Right lobe of liver (tissue), 6 donors: ENCODE measurements at regions not wholly inside any gene's neighbourhood (a gene's known extent, or its start where the extent isn't known, plus 50 kb on each side); places are given as distances from the start of the nearest gene placed in this dataset.
A peak's percentile ranks its signal among the peaks of the same experiment; 100 is the strongest.

Experiments used
- ATAC-seq, 4 donors: fragments of 200-7000 bp; cut with Tn5 transposase; one replicate each; pipeline ENCODE4 v1.9.1; 2020; ENCODE audit warnings: mild to moderate bottlenecking in 4 of 4, moderate library complexity in 4 of 4
- DNase-seq, 3 donors: peaks; one replicate each; pipeline ENCODE4 v3.0.0-alpha.2; 2020
- H3K27ac ChIP-seq, 3 donors: fragments of 200-600 bp; one replicate each; pipeline ENCODE4 v1.8.0; 2022
- H3K27me3 ChIP-seq, 2 donors: fragments of 200-600 bp; one replicate each; pipeline ENCODE4 v1.8.0; 2022
- H3K36me3 ChIP-seq, 4 donors: fragments of 200-600 bp; sonication (generic) in 1 of 4; one replicate each; pipeline versions ENCODE4 v1.5.1 to v1.8.0; 2017 to 2022; ENCODE audit warnings: control low read depth in 1 of 4
- H3K4me1 ChIP-seq, 4 donors: fragments of 200-600 bp; sonication (generic) in 1 of 4; one replicate each; pipeline versions ENCODE4 v1.5.1 to v1.8.0; 2017 to 2022; ENCODE audit warnings: control low read depth in 1 of 4
- H3K4me3 ChIP-seq, 3 donors: fragments of 200-600 bp; one replicate each; pipeline ENCODE4 v1.8.0; 2022
- H3K9me3 ChIP-seq, 4 donors: fragments of 200-600 bp; sonication (generic) in 1 of 4; one replicate each; pipeline versions ENCODE4 v1.5.1 to v1.8.0; 2017 to 2022; ENCODE audit warnings: control low read depth in 1 of 4
- POLR2A ChIP-seq: fragments of 450-650 bp; IDR thresholded peaks from one replicate; pipeline ENCODE4 v1.6.1; 2017; ENCODE audit warnings: antibody characterized with exemption, mild to moderate bottlenecking
- WGBS: methylation state at CpG from one replicate; pipeline ENCODE4 v1.1.6; 2018; ENCODE audit warnings: low coverage, low lambda C conversion rate; ENCODE audit not compliant: insufficient coverage; ENCODE audit errors: missing lambda C conversion rate; 5-methylcytosine and 5-hydroxymethylcytosine counted together
- intact Hi-C, 2 donors: fragments of 100-400 bp; cut with DNase I; formaldehyde crosslinking; loops; one replicate each; pipeline versions ENCODE4 v1.11.2 to v1.14.1; 2022
- TF ChIP-seq, protein P1 (sequence below), 4 donors: fragments of 200-600 bp in 3 of 4; fragments of 450-650 bp in 1 of 4; IDR thresholded peaks; one replicate each; pipeline versions ENCODE4 v1.5.1 to v1.8.0; 2016 to 2022; ENCODE audit warnings: antibody characterized with exemption in 4 of 4, mild to moderate bottlenecking in 2 of 4
- donor health status: DM: no; HTN: yes; CAD: no.
- donor health status: DM: no; HTN: no; CAD: no.
- donor health status: DM: no; HTN: no; CAD: no.
- donor health status: DM: no; HTN: yes; CAD: no.
- donor health status: DM: no; HTN: yes; CAD: no.

DNA sequence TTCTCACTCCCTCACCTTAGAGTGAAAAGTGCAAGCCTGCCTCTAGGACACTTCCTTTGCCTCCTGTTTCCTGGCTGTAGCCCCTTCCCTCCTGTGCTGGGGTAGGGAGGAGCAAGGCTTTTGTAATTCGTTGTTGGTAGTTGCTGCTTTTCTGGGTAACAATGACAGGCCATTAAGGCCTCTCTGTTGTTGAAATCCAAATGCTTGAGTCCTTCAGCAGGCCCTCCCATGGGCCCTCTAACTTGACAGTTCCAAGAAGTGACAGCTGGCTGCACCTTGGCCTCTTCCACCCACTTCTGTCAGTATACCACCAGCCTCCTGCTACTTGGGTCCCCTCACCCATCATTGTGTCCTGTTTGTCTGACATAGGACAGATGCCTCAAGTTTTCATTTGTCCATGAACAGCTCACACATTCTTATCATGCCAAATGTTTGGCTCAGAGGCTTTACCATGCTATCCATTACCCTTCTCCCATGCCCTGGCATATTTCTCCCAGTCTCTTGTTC is 103.7 kb upstream of the PDE3A start:
- intact Hi-C loops = no loop called here
- 27% methylated on average over 1 of the region's 1 CpG for WGBS
- Histone ChIP-seq H3K27ac (no peak overlapping the region), H3K27me3 (no peaks in the 10 kb centered on the region), H3K4me1 (no peaks in the 10 kb centered on the region), H3K36me3 (no peaks in the 10 kb centered on the region), H3K4me3 (no peak overlapping the region), H3K9me3 (no peaks in the 10 kb centered on the region)
- ATAC-seq (no peak), DNase-seq (no peak)
- TF ChIP-seq, protein P1, sequence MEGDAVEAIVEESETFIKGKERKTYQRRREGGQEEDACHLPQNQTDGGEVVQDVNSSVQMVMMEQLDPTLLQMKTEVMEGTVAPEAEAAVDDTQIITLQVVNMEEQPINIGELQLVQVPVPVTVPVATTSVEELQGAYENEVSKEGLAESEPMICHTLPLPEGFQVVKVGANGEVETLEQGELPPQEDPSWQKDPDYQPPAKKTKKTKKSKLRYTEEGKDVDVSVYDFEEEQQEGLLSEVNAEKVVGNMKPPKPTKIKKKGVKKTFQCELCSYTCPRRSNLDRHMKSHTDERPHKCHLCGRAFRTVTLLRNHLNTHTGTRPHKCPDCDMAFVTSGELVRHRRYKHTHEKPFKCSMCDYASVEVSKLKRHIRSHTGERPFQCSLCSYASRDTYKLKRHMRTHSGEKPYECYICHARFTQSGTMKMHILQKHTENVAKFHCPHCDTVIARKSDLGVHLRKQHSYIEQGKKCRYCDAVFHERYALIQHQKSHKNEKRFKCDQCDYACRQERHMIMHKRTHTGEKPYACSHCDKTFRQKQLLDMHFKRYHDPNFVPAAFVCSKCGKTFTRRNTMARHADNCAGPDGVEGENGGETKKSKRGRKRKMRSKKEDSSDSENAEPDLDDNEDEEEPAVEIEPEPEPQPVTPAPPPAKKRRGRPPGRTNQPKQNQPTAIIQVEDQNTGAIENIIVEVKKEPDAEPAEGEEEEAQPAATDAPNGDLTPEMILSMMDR (IDR thresholded peaks at IDR 0.05) = no peak
- no peak for TF ChIP-seq POLR2A

DNA sequence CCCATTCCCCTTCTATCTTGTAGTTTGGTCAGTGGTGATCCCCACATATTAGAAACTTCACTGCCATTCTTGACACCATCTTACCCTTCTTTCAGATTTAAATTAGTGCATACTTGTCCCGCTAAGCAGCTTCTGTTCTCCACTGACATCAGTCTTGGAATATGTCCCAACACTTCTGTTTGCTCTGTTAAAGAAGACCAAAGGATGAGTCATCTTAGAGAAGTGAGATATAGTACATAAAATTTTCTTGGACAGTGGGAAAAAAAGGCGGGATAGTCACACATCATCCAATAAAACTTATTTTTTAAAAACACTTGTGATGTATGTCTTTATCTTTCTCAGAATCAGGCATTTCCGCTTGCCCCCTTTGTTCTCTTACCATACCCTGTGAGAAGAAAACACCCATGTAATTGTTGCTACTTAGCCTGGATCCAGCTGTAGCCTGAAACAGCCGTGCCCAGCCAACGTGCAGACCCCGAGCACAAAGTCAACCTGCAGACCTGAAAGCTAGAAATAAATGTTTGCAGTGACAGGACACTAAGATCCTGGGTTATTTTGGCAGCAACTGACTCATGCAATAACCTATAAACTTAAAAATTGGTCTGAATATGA is 100.1 kb upstream of the PDE3A start:
- H3K4me1 ChIP-seq = no peaks in the 10 kb centered on the region
- no peaks in the 10 kb centered on the region for H3K9me3 ChIP-seq
- H3K27me3 ChIP-seq = no peaks in the 10 kb centered on the region
- ATAC-seq (no peak), DNase-seq (no peak)
- no peak for TF ChIP-seq POLR2A
- no peaks in the 10 kb centered on the region for H3K36me3 ChIP-seq
- WGBS = 77% methylated on average over 6 of the region's 6 CpGs
- no peak overlapping the region for H3K27ac ChIP-seq
- intact Hi-C loops = no loop called here
- H3K4me3 ChIP-seq = no peak overlapping the region

DNA sequence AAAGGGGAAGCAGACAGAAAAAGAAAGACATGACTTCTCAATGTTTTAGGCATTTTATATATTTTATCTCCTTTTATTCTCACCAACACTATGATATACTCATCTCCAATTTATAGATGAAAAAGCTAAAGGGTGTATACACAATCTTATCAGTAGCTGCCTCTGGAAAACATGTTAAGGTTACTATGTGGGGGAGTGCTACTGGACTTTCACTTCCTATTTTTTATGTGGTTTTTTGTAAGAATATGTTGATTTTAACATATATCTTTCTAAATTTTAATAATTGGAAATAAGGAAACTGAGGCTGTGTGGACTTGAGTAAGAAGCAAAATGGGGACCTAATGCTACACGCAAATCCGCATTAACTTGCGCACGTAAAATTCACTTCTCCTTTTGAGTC is 99.6 kb upstream of the PDE3A start:
- no peaks in the 10 kb centered on the region for H3K27me3 ChIP-seq
- H3K27ac ChIP-seq = no peak overlapping the region
- no peaks in the 10 kb centered on the region for H3K9me3 ChIP-seq
- no peaks in the 10 kb centered on the region for H3K36me3 ChIP-seq
- DNase-seq (no peak), ATAC-seq (no peak)
- intact Hi-C loops = no loop called here
- no peak for TF ChIP-seq POLR2A
- TF ChIP-seq, protein P1 (IDR thresholded peaks at IDR 0.05) = no peak
- no peaks in the 10 kb centered on the region for H3K4me1 ChIP-seq
- no peak overlapping the region for H3K4me3 ChIP-seq
- 91% methylated on average over 4 of the region's 4 CpGs for WGBS

DNA sequence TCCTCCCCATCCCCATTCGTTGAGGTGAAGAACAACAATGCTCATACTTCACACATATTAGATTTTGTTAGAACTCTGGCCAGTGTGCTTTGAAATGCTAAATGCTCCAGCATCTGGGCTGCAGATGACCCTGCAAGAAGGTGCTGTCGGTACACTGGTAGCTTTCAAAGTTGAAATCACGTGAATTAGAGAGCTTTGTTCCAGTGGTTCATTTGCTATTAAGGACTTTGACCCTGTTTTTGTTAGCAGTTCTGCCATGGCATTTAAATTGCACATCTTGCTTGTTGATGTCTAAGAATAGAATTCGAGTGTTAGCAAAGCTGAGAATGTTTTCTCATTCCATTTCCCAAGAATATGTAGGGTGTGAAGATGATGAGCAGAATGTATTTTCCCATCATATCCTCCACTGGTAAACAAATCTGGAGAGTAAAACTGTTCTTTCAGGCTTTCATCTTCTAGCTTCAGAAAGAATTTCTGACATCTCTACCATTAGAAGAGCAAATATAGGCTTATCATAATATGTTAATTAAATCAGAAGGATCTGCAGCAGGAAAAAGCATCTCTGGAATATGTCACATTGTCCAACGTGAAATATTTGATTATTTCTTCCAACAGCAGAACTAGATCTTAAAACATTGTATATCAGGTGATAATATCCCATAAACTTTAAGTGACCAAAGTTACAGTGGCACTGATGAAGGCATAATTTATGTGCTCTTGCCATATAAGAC is 98.8 kb upstream of the PDE3A start:
- Histone ChIP-seq H3K27ac (no peak overlapping the region), H3K27me3 (no peaks in the 10 kb centered on the region), H3K4me3 (no peak overlapping the region), H3K4me1 (no peaks in the 10 kb centered on the region), H3K36me3 (no peaks in the 10 kb centered on the region), H3K9me3 (no peaks in the 10 kb centered on the region)
- WGBS = 22% methylated on average over 5 of the region's 5 CpGs
- DNase-seq = no peak
- TF ChIP-seq POLR2A = no peak
- TF ChIP-seq, protein P1 (IDR thresholded peaks at IDR 0.05) = no peak
- ATAC-seq = peak in 3 of 4 donors; percentile 38 to 60 (median 43)
- intact Hi-C loops = no loop called here

DNA sequence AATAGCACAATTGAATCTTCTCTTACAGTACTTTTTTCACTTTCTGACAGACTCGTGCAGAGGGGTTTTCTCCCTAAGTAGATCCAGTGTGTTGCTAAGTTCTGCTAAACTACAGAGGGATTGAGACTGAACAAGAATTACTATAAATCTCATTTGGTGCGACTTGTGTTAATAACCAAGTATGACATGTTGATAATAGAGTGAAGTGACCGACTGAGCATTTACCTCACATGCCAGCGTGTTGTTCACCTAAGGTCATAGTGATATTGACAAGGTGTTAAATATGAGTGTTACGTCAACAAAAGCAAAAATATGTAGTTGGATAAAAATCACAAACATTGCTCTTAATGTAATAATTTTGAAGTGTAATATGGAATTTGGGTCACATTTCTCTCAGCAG is 97.8 kb upstream of the PDE3A start:
- 70% methylated on average over 5 of the region's 5 CpGs for WGBS
- intact Hi-C loops = no loop called here
- TF ChIP-seq, protein P1 (IDR thresholded peaks at IDR 0.05) = no peak
- TF ChIP-seq POLR2A = no peak

More for the DNA sequence above, 97.8 kb upstream of the PDE3A start:
- no peak for DNase-seq
- Histone ChIP-seq H3K36me3 (no peaks in the 10 kb centered on the region), H3K4me3 (no peak overlapping the region), H3K9me3 (no peaks in the 10 kb centered on the region), H3K27me3 (no peaks in the 10 kb centered on the region), H3K4me1 (peaks cover 0 to 3% (median 0%) of the 10 kb centered on the region in 4 donors), H3K27ac (no peak overlapping the region)
- ATAC-seq = no peak
